SK-N-SH treated with all-trans-retinoic acid at 6 μM for 48 hours (cell line): ENCODE measurements at regions not wholly inside any gene's neighbourhood (a gene's known extent, or its start where the extent isn't known, plus 50 kb on each side); places are given as distances from the start of the nearest gene placed in this dataset.

Source experiments
- ATAC-seq: fragments of 200-7000 bp; cut with Tn5 transposase; 3 replicates; pipeline ENCODE4 v1.9.1; 2020; ENCODE audit warnings: mild to moderate bottlenecking, moderate library complexity
- ARNTL ChIP-seq: fragments of 450-650 bp; formaldehyde crosslinking; IDR thresholded peaks from 2 replicates; pipeline ENCODE4 v1.5.0; 2020; ENCODE audit warnings: low read depth, mild to moderate bottlenecking, moderate library complexity, borderline replicate concordance
- BACH2 ChIP-seq: fragments of 250-450 bp; sonication (Bioruptor Pico); IDR thresholded peaks from 2 replicates; pipeline ENCODE4 v1.9.0; 2021; ENCODE audit warnings: mild to moderate bottlenecking, borderline replicate concordance
- CSDC2 ChIP-seq: fragments of 250-450 bp; sonication (Bioruptor Pico); IDR thresholded peaks from 2 replicates; pipeline ENCODE4 v1.5.0; 2020; ENCODE audit warnings: mild to moderate bottlenecking, moderate library complexity
- ESRRG ChIP-seq: fragments of 250-450 bp; sonication (Bioruptor Pico); IDR thresholded peaks from 2 replicates; pipeline ENCODE4 v1.6.1; 2021; ENCODE audit warnings: mild to moderate bottlenecking
- GLIS3 ChIP-seq: fragments of 250-450 bp; sonication (Bioruptor Pico); IDR thresholded peaks from 2 replicates; pipeline ENCODE4 v1.5.0; 2020; ENCODE audit warnings: mild to moderate bottlenecking, moderate library complexity
- ISL1 ChIP-seq: fragments of 250-450 bp; sonication (Bioruptor Pico); IDR thresholded peaks from 2 replicates; pipeline ENCODE4 v2.1.2; 2022; ENCODE audit warnings: mild to moderate bottlenecking, moderate library complexity
- OSR1 ChIP-seq: fragments of 250-450 bp; sonication (Bioruptor Pico); IDR thresholded peaks from 2 replicates; pipeline ENCODE4 v1.8.0; 2022; ENCODE audit warnings: moderate library complexity, mild to moderate bottlenecking, inconsistent platforms
- PPARA ChIP-seq: fragments of 250-450 bp; sonication (Bioruptor Pico); IDR thresholded peaks from 2 replicates; pipeline ENCODE4 v1.5.0; 2020; ENCODE audit warnings: mild to moderate bottlenecking, borderline replicate concordance
- RARB ChIP-seq: fragments of 250-450 bp; sonication (Bioruptor Pico); IDR thresholded peaks from 2 replicates; pipeline ENCODE4 v1.8.0; 2021; ENCODE audit warnings: mild to moderate bottlenecking, moderate library complexity
- SNAI2 ChIP-seq: fragments of 250-450 bp; sonication (Bioruptor Pico); IDR thresholded peaks from 2 replicates; pipeline ENCODE4 v1.5.0; 2020; ENCODE audit warnings: mild to moderate bottlenecking, moderate library complexity
- TCF4 ChIP-seq: fragments of 250-450 bp; sonication (Bioruptor Pico); IDR thresholded peaks from 2 replicates; pipeline ENCODE4 v1.8.0; 2021; ENCODE audit warnings: mild to moderate bottlenecking, moderate library complexity, borderline replicate concordance
- TOX ChIP-seq: fragments of 250-450 bp; sonication (Bioruptor Pico); IDR thresholded peaks from 2 replicates; pipeline ENCODE4 v1.8.0; 2021; ENCODE audit warnings: mild to moderate bottlenecking, moderate library complexity, borderline replicate concordance
- ZC3H10 ChIP-seq: fragments of 250-450 bp; sonication (Bioruptor Pico); IDR thresholded peaks from 2 replicates; pipeline ENCODE4 v1.5.1; 2021; ENCODE audit warnings: mild to moderate bottlenecking, moderate library complexity
- ZFP3 ChIP-seq: fragments of 250-450 bp; sonication (Bioruptor Pico); IDR thresholded peaks from 2 replicates; pipeline ENCODE4 v1.5.0; 2020; ENCODE audit warnings: mild to moderate bottlenecking, moderate library complexity
- ZNF565 ChIP-seq: fragments of 450-650 bp; formaldehyde crosslinking; conservative IDR thresholded peaks from 2 replicates; pipeline ENCODE4 v1.5.0; 2020; ENCODE audit warnings: low read depth, mild to moderate bottlenecking, moderate library complexity
- ZNF70 ChIP-seq: fragments of 450-650 bp; formaldehyde crosslinking; IDR thresholded peaks from 2 replicates; pipeline ENCODE4 v1.5.0; 2020; ENCODE audit warnings: mild to moderate bottlenecking, moderate library complexity
- ZNF8 ChIP-seq: fragments of 450-650 bp; formaldehyde crosslinking; IDR thresholded peaks from 2 replicates; pipeline ENCODE4 v1.5.0; 2020; ENCODE audit warnings: mild to moderate bottlenecking, moderate library complexity
- TF ChIP-seq, protein P1 (sequence below): fragments of 250-450 bp; sonication (Bioruptor Pico); IDR thresholded peaks from 2 replicates; pipeline ENCODE4 v1.5.0; 2020; ENCODE audit warnings: mild to moderate bottlenecking, moderate library complexity
- TF ChIP-seq, protein P2 (sequence below): fragments of 250-450 bp; sonication (Bioruptor Pico); IDR thresholded peaks from 2 replicates; pipeline ENCODE4 v1.8.0; 2020; ENCODE audit warnings: mild to moderate bottlenecking, moderate library complexity, borderline replicate concordance
- TF ChIP-seq, protein P3 (sequence below): fragments of 250-450 bp; sonication (Bioruptor Pico); IDR thresholded peaks from 2 replicates; pipeline ENCODE4 v1.5.1; 2021; ENCODE audit warnings: mild to moderate bottlenecking, moderate library complexity
- TF ChIP-seq, protein P4 (sequence below): fragments of 250-450 bp; sonication (Bioruptor Pico); IDR thresholded peaks from 2 replicates; pipeline ENCODE4 v1.5.1; 2020; ENCODE audit warnings: low read depth, mild to moderate bottlenecking, moderate library complexity

DNA sequence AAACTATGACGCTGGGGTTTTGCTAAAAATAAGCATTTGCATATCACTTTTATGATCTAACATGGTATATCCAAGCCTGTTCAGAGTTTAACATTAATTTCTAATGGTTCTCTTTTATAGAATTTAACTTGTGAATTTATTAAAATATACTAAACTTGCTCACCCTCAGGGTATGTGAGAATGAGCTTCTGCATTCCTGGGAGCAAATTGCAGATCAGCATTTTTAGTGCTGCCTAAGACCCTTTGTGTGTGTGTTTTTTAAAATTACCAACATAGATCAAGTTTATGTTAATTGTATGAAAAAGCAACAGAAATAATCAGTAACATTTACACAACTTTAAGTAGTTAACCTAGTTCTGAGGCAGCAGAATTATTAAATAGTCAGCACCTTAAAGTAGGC, 218.0 kb upstream of the AGA start:
- TF ChIP-seq ZNF70 (CRISPR knock-in tag): no peak
- TF ChIP-seq ESRRG (CRISPR knock-in tag): no peak
- TF ChIP-seq BACH2 (CRISPR knock-in tag): no peak
- no peak for TF ChIP-seq SNAI2 (CRISPR knock-in tag)
- no peak for TF ChIP-seq OSR1 (CRISPR knock-in tag)
- TF ChIP-seq, protein P1, sequence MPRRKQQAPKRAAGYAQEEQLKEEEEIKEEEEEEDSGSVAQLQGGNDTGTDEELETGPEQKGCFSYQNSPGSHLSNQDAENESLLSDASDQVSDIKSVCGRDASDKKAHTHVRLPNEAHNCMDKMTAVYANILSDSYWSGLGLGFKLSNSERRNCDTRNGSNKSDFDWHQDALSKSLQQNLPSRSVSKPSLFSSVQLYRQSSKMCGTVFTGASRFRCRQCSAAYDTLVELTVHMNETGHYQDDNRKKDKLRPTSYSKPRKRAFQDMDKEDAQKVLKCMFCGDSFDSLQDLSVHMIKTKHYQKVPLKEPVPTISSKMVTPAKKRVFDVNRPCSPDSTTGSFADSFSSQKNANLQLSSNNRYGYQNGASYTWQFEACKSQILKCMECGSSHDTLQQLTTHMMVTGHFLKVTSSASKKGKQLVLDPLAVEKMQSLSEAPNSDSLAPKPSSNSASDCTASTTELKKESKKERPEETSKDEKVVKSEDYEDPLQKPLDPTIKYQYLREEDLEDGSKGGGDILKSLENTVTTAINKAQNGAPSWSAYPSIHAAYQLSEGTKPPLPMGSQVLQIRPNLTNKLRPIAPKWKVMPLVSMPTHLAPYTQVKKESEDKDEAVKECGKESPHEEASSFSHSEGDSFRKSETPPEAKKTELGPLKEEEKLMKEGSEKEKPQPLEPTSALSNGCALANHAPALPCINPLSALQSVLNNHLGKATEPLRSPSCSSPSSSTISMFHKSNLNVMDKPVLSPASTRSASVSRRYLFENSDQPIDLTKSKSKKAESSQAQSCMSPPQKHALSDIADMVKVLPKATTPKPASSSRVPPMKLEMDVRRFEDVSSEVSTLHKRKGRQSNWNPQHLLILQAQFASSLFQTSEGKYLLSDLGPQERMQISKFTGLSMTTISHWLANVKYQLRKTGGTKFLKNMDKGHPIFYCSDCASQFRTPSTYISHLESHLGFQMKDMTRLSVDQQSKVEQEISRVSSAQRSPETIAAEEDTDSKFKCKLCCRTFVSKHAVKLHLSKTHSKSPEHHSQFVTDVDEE (CRISPR knock-in tag): no peak
- TF ChIP-seq RARB (CRISPR knock-in tag): no peak
- TF ChIP-seq ARNTL (CRISPR knock-in tag): no peak
- TF ChIP-seq, protein P2, sequence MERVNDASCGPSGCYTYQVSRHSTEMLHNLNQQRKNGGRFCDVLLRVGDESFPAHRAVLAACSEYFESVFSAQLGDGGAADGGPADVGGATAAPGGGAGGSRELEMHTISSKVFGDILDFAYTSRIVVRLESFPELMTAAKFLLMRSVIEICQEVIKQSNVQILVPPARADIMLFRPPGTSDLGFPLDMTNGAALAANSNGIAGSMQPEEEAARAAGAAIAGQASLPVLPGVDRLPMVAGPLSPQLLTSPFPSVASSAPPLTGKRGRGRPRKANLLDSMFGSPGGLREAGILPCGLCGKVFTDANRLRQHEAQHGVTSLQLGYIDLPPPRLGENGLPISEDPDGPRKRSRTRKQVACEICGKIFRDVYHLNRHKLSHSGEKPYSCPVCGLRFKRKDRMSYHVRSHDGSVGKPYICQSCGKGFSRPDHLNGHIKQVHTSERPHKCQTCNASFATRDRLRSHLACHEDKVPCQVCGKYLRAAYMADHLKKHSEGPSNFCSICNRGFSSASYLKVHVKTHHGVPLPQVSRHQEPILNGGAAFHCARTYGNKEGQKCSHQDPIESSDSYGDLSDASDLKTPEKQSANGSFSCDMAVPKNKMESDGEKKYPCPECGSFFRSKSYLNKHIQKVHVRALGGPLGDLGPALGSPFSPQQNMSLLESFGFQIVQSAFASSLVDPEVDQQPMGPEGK (CRISPR knock-in tag): no peak
- no peak for TF ChIP-seq ISL1
- TF ChIP-seq PPARA (CRISPR knock-in tag): no peak
- TF ChIP-seq ZNF565 (CRISPR knock-in tag): no peak
- TF ChIP-seq GLIS3 (CRISPR knock-in tag): no peak
- TF ChIP-seq, protein P3, sequence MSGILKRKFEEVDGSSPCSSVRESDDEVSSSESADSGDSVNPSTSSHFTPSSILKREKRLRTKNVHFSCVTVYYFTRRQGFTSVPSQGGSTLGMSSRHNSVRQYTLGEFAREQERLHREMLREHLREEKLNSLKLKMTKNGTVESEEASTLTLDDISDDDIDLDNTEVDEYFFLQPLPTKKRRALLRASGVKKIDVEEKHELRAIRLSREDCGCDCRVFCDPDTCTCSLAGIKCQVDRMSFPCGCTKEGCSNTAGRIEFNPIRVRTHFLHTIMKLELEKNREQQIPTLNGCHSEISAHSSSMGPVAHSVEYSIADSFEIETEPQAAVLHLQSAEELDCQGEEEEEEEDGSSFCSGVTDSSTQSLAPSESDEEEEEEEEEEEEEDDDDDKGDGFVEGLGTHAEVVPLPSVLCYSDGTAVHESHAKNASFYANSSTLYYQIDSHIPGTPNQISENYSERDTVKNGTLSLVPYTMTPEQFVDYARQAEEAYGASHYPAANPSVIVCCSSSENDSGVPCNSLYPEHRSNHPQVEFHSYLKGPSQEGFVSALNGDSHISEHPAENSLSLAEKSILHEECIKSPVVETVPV (CRISPR knock-in tag): no peak
- no peak for TF ChIP-seq TOX
- TF ChIP-seq, all 23 proteins: peak for 0
- ATAC-seq: no peak

DNA sequence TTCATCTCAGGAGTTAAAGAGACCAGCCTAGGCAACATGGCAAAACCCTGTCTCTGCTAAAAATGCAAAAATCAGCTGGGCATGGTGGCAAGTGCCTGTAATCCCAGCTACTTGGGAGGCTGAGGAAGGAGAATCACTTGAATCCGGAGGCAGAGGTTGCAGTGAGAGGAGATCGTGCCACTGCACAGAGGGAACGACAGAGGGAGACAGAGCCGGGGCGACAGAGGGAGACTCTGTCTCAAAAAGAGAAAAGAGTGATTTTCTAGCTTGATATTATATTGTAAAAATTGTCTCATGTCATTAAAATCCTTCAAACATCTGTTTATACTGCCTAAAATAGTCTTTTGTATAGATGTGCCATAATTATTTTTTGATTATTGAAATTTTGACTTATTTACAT, 225.4 kb upstream of the AGA start:
- TF ChIP-seq RARB (CRISPR knock-in tag): no peak
- TF ChIP-seq ZNF8 (CRISPR knock-in tag): no peak
- TF ChIP-seq TCF4 (CRISPR knock-in tag): no peak
- TF ChIP-seq, protein P4, sequence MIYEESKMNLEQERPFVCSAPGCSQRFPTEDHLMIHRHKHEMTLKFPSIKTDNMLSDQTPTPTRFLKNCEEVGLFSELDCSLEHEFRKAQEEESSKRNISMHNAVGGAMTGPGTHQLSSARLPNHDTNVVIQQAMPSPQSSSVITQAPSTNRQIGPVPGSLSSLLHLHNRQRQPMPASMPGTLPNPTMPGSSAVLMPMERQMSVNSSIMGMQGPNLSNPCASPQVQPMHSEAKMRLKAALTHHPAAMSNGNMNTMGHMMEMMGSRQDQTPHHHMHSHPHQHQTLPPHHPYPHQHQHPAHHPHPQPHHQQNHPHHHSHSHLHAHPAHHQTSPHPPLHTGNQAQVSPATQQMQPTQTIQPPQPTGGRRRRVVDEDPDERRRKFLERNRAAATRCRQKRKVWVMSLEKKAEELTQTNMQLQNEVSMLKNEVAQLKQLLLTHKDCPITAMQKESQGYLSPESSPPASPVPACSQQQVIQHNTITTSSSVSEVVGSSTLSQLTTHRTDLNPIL (CRISPR knock-in tag): no peak
- TF ChIP-seq TOX: no peak
- ATAC-seq: peak; percentile 81

DNA sequence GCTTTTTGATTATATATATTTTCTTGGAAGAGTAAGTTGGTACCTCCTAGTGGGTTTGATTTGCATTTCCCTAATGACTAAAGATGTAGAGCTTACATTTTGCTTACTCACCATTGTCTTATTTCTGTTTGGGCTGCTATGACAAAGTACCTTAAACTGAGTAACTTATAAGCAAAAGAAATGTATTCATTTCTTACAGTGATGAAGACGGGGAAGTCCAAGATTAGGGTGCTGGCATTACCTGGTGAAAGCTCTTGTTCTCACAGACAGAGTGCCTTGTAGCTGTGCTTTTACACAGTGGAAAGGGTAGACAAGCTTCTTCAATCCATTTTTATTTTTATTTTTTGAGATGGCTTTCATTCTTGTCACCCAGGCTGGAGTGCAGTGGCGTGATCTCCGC, 229.2 kb upstream of the AGA start:
- no peak for ATAC-seq
- no peak for TF ChIP-seq TOX
- TF ChIP-seq SNAI2 (CRISPR knock-in tag): no peak
- TF ChIP-seq GLIS3 (CRISPR knock-in tag): no peak
- no peak for TF ChIP-seq ZC3H10 (CRISPR knock-in tag)
- TF ChIP-seq CSDC2 (CRISPR knock-in tag): no peak
- TF ChIP-seq, protein P1 (CRISPR knock-in tag): no peak
- no peak for TF ChIP-seq ISL1
- TF ChIP-seq ARNTL (CRISPR knock-in tag): no peak
- no peak for TF ChIP-seq OSR1 (CRISPR knock-in tag)
- TF ChIP-seq ZFP3 (CRISPR knock-in tag): no peak
- no peak for TF ChIP-seq ZNF565 (CRISPR knock-in tag)
- TF ChIP-seq, protein P3 (CRISPR knock-in tag): no peak
- no peak for TF ChIP-seq ZNF8 (CRISPR knock-in tag)
